Osteoblast (primary cell): ENCODE measurements at regions not wholly inside any gene's neighbourhood (a gene's known extent, or its start where the extent isn't known, plus 50 kb on each side); places are given as distances from the start of the nearest gene placed in this dataset.

Experiments used
- DNase-seq: peaks from one replicate; pipeline ENCODE4 v3.0.0; 2011; ENCODE audit warnings: low spot score, mixed read lengths; ENCODE audit not compliant: insufficient read length; ENCODE audit errors: missing footprints
- H2AFZ ChIP-seq: 2 replicates; pipeline ENCODE4 v1.6.0; 2011; ENCODE audit warnings: mild to moderate bottlenecking, low read length
- H3K27ac ChIP-seq: 2 replicates; pipeline ENCODE4 v1.5.1; 2011; ENCODE audit warnings: mild to moderate bottlenecking, low read depth, low read length, moderate library complexity
- H3K27me3 ChIP-seq: 2 replicates; pipeline ENCODE4 v1.6.0; 2012; ENCODE audit warnings: mild to moderate bottlenecking, control low read depth, inconsistent platforms, low read length, moderate library complexity; ENCODE audit not compliant: insufficient read depth
- H3K36me3 ChIP-seq: 2 replicates; pipeline ENCODE4 v1.5.1; 2011; ENCODE audit warnings: mild to moderate bottlenecking, low read length, control low read depth, moderate library complexity; ENCODE audit not compliant: insufficient read depth
- H3K4me1 ChIP-seq: 2 replicates; pipeline ENCODE4 v1.5.1; 2011; ENCODE audit warnings: mild to moderate bottlenecking, low read length, control low read depth, moderate library complexity; ENCODE audit not compliant: insufficient read depth
- H3K4me2 ChIP-seq: 2 replicates; pipeline ENCODE4 v1.6.0; 2011; ENCODE audit warnings: mild to moderate bottlenecking, low read length; ENCODE audit not compliant: insufficient read depth
- H3K4me3 ChIP-seq: fragments of 200-600 bp; sonication (generic); 3 replicates; pipeline ENCODE4 v1.5.1; 2012; ENCODE audit warnings: mild to moderate bottlenecking, low read length, inconsistent platforms; ENCODE audit not compliant: insufficient read depth
- H3K79me2 ChIP-seq: 2 replicates; pipeline ENCODE4 v1.6.0; 2012; ENCODE audit warnings: mild to moderate bottlenecking, low read length, control low read depth, inconsistent platforms; ENCODE audit not compliant: insufficient read depth
- H3K9me3 ChIP-seq: 2 replicates; pipeline ENCODE4 v1.5.1; 2011; ENCODE audit warnings: low read depth, low read length, control low read depth
- H4K20me1 ChIP-seq: 2 replicates; pipeline ENCODE4 v1.6.0; 2012; ENCODE audit warnings: mild to moderate bottlenecking, low read length, control low read depth; ENCODE audit not compliant: insufficient read depth
- CTCF ChIP-seq: IDR thresholded peaks from 2 replicates; pipeline ENCODE4 v1.5.1; 2011; ENCODE audit warnings: mild to moderate bottlenecking, low read depth, low read length, moderate library complexity; ENCODE audit errors: extremely low read depth

GRCh38 chr2:168401048-168401556, 55.0 kb upstream of the CERS6 start:
- no peak overlapping the region for H3K4me2 ChIP-seq
- no peak overlapping the region for H3K27ac ChIP-seq
- H4K20me1 ChIP-seq, result no peaks in the 10 kb centered on the region
- no peaks in the 10 kb centered on the region for H3K79me2 ChIP-seq
- H3K9me3 ChIP-seq, result no peaks in the 10 kb centered on the region
- TF ChIP-seq CTCF, result no peak
- no peaks in the 10 kb centered on the region for H3K36me3 ChIP-seq
- peaks cover 2% of the 10 kb centered on the region for H3K27me3 ChIP-seq
- peaks cover 3% of the 10 kb centered on the region for H3K4me1 ChIP-seq
- no peak overlapping the region for H3K4me3 ChIP-seq
- H2AFZ ChIP-seq, result no peak overlapping the region
- no peak for DNase-seq

GRCh38 chr2:168401771-168402170, 54.3 kb upstream of the CERS6 start:
- no peak overlapping the region for H2AFZ ChIP-seq
- H4K20me1 ChIP-seq, result no peaks in the 10 kb centered on the region
- H3K27ac ChIP-seq, result no peak overlapping the region
- H3K36me3 ChIP-seq, result no peaks in the 10 kb centered on the region
- H3K4me2 ChIP-seq, result no peak overlapping the region
- no peak for TF ChIP-seq CTCF
- no peak for DNase-seq
- H3K4me3 ChIP-seq, result no peak overlapping the region
- H3K27me3 ChIP-seq, result peaks cover 2% of the 10 kb centered on the region
- H3K9me3 ChIP-seq, result no peaks in the 10 kb centered on the region
- H3K4me1 ChIP-seq, result no peaks in the 10 kb centered on the region
- no peaks in the 10 kb centered on the region for H3K79me2 ChIP-seq

GRCh38 chr2:168402531-168402930, 53.5 kb upstream of the CERS6 start:
- Histone ChIP-seq H3K9me3 (no peaks in the 10 kb centered on the region), H3K27ac (no peak overlapping the region), H3K27me3 (peaks cover 2% of the 10 kb centered on the region), H2AFZ (no peak overlapping the region), H3K4me2 (no peak overlapping the region), H3K4me3 (no peak overlapping the region), H3K36me3 (no peaks in the 10 kb centered on the region), H4K20me1 (no peaks in the 10 kb centered on the region), H3K4me1 (no peaks in the 10 kb centered on the region), H3K79me2 (no peaks in the 10 kb centered on the region)
- DNase-seq, result peak; percentile 1
- no peak for TF ChIP-seq CTCF

- Histone ChIP-seq H3K27ac (no peak overlapping the region), H4K20me1 (no peaks in the 10 kb centered on the region), H3K4me3 (no peak overlapping the region), H3K4me2 (no peak overlapping the region), H3K9me3 (no peaks in the 10 kb centered on the region), H3K27me3 (peaks cover 2% of the 10 kb centered on the region), H3K79me2 (no peaks in the 10 kb centered on the region), H2AFZ (no peak overlapping the region), H3K4me1 (no peaks in the 10 kb centered on the region), H3K36me3 (no peaks in the 10 kb centered on the region)
- DNase-seq, result no peak
- TF ChIP-seq CTCF, result no peak
Measured at GRCh38 chr2:168403736-168404135, 52.3 kb upstream of the CERS6 start.
